Bone marrow (tissue), 2 donors: ENCODE measurements at regions not wholly inside any gene's neighbourhood (a gene's known extent, or its start where the extent isn't known, plus 50 kb on each side); places are given as distances from the start of the nearest gene placed in this dataset.

Experiments used
- DNase-seq, 2 donors: peaks; one replicate each; lab custom pipeline; 2025; lab: John Stamatoyannopoulos, UW

DNA sequence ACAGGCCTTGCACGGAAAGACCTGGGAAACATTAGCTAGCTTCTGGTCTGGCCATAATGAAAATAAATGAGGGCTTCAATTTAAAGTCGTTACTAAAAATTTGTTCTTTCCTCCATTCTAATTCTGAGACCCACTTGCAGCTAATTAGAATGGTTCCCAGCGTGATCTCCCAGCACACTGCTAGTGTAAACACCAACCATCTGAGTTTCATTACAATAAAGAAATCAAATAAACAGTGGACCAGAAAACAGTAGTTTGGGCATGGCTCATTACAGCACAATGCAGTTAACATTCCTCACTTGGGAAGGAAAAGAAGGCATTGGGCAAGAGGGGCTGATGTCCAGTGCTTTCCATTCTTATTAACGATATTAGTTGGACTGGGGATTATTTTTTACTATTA lies 410.9 kb upstream of the SOX9 start:
- DNase-seq: no peak

DNA sequence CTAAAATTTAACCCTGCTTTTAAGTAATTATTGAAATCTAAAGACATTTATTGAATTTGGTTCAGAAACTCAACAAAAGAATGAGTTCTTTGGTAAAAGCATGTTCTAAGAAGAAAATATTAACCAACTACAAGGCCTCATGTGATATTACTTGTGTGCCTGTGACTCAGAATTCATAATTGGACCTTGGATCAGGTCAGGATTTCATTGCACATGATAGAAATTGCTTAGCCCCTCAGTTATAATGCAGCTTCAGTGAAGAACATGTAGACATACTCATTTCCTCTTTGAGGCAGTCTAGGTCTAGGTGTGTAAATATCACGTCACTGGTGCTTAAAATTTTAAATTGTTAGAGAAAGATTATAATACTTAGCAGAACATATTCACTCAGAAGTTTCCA lies 410.0 kb upstream of the SOX9 start:
- no peak for DNase-seq

DNA sequence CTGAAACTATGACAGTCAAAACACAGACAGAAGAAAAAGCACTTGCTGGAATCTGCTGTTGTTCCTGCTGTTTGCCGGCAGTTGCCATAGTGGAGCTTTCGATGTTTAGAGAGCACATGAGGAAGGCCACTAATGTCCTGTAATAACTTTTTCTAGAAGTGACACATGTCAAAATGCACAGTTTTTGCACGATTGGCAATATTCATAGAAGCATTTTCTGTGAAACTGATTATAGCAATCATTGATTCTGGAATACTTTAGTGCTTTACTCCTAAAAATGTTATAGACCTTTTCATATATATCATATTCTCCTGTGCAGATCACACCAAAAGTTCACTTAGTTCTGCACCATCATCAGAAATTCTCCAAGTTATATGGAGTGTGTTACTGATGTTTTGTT lies 407.0 kb upstream of the SOX9 start:
- no peak for DNase-seq

DNA sequence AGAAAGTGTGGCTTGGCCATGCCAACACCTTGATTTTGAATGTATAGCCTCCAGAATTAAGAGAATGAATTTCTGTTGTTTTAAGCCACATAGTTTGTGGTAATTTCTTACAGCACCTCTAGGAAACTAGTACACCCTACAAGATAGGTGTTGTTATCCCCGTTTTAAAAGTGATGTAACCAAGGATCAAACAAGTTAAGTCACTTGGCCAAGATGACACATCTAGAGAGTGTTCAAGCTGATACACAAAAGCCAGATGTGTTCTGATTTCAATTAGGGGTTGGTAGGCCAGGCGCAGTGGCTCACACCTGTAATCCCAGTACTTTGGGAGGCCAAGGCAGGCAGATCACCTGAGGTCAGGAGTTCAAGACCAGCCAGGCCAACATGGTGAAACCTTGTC lies 396.5 kb upstream of the SOX9 start:
- DNase-seq: no peak

DNA sequence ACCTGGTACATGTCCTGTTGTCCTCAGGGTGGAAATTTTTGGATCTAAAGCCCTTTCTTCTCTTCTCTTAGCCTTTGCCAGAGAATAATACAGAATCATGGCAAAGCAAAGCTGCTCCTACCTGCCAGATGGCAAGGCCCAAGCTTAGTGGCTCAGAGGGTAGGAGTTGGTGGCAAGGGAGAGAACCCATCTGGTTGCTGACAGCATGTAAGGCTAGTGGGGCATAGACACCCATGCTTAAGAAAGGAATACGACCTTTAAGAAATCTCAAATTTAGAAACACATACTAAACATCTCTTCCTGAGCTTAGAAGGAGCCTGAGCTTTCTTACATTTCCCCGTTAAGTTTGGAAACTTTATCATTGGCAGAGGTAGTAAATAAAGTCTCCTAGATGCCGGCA lies 395.0 kb upstream of the SOX9 start:
- no peak for DNase-seq

DNA sequence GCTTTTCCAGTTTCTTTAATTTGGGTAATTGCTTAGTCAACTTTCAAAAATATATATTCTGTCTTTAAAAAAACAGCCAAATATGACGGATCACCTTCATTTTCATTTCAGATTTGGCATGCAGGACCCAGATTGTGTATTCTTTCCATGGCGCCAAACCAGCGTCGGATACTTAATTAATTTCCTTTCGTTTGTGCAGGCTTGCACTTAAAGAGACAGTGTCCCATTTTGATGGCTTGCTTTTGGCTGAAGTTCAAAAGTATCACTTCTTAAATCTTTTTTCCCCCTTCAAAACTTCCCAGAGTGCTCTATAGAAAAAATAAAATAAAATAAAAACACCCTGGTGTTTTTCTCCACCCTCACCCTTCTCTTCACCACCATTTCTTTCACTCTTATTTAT lies 394.5 kb upstream of the SOX9 start:
- DNase-seq: no peak

DNA sequence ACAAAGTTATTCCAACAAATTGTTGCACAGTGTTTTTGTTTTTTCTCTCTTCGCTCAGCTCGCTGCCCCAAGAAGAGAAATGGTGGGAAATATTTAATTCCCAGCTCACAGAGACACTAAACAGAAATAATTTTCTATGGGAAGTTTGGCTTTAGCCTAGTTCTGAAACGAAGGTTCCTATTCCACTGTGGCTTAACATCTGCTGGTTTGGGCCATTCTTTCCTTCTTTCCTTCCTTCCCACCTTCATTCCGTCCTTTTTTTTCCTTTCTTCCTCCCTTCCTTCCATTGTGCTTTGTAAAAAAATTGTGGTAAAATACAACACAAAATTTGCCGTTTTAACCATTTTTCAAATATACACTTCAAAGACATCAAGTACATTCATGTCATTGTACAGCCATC lies 393.5 kb upstream of the SOX9 start:
- DNase-seq: no peak

DNA sequence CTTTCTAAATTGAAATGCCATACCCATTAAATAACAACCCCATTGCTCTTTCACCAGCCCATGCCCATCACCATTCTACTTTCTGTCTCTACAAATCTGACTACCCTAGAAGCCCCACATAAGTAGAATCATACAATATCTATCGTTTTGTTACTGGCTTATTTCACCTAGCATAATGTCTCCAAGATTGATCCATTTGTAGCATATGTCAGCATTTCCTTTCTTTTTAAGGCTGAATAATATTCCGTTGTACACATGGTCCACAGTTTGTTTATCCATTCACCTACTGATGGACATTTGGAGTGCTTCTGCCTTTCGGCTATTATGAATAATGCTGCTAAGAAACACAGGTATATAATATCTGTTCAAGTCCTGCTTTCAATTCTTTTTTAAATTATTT lies 393.1 kb upstream of the SOX9 start:
- DNase-seq: no peak

DNA sequence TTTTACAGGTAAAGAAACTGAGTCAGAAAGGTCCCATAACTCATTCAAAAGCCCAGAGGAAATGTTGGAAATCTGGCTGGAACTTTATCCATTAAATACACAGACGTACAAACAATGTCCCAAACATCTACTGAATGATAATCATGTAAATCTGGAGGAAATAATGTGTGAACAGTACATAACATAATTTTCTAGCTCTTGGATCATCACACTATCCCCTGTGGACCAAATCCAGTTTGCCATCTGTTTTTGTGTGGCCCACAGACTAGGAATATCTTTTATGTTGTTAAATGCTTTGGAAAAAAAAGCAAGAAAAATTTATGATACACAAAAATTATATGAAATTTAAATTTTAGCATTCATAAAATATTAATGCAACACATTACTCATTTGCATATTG lies 389.9 kb upstream of the SOX9 start:
- no peak for DNase-seq

DNA sequence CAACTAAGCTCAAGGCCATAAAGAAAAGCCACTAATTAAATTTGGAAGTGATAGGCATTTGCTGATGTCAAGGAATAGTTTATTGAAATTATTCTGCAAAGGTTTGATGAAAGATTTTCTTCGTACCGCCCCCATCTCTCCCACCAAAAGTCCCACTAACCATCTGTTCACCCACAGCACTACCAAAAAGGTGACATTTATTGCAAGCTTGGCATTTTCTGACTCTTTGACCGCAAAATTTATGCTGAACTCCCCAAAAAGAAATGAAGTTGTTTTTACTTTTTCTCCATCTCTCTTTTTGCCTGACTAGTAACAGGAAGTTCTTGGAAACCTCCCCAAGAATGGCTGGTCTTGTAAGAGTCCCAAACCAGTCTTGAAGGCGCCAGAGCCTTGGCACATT lies 384.9 kb upstream of the SOX9 start:
- DNase-seq: no peak

DNA sequence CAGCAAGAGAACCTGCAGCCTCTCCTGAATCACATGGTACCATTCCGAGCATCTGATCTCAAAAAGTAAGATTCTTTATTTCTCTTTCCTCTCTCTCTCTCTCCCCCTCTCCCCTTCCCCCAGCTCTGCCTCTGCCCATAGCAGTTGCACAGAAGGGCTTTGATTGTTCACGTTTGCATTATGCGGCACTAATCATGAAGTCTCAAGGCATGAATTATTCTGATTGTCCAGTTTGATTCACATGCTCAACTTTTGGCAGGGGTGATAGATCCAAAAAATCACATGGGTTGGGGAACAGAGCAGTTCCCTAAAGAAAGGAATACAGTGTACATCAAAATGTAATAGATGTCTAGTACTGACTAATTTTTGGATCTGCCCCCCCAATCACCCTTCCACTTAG lies 380.0 kb upstream of the SOX9 start:
- no peak for DNase-seq

DNA sequence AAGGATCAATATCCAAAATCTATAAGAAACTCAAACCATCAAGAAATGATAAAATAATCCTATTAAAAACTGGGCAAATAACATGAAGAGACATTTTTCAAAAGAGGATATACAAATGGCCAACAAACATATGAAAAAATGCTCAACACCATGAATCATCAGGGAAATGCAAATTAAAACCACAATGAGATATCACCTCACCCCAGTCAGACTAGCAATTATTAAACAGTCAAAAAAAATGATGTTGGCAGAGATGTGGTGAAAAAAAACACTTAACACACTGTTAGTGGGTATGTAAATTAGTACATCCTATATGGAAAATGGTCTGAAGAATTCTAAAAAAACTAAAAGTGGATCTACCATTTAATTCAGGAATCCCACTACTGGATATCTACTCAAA lies 379.0 kb upstream of the SOX9 start:
- DNase-seq: no peak

DNA sequence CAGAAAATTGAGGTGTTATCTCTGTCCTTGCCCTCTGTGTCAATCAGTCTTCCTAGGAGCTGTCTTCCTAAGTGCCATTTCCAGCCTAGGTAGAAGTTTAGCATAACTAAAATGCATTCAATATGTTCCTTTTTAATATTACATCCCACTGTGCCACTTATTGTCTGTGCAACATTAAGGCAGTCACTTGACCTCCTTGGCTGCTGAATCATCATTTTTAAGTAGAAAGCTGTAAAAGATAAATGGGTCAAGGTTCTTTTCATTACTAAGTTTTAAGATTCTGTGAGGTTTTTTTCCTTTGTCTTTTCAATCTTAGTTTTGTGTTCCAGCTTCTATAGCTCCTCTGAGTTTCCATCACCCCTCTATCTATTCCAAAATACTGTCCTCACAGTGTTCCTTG lies 371.9 kb upstream of the SOX9 start:
- no peak for DNase-seq

DNA sequence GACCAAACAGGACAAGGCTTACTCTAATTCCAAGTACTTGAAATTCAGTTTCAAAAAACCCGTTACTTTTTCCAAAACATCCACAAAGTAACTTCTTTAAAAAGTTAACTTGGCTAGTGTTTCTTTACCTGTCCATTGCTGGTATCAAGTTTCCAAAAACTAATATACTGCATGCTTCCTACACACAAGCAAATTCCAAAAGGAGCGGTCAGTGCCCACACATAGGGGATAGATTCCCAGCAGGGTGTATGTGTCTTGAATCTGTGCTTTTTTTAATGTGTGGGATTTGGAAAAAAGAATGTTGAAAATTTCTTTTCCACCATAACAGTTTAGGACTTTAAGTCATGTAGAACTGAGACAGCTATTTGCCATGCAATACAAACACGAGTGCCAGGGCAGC lies 367.8 kb upstream of the SOX9 start:
- no peak for DNase-seq

DNA sequence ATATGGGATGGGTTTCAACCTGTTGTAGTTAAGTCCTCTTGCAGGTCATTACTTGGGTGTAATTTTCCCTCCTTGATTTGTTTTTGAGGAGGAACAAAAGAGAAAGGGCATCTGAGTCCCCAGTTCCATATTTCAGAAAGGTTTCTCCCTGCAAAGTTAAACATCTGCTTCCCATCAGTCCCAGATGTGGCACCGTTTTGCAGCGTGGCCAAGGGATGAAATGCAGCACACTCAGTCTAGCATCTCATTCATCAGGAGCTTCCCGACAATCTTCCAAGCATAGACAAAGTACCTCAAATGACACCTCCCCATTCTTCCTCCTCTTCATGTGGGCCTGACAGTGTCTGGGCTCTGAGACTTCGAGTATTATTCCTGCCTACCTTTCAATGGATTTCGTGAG lies 363.7 kb upstream of the SOX9 start:
- DNase-seq: no peak

DNA sequence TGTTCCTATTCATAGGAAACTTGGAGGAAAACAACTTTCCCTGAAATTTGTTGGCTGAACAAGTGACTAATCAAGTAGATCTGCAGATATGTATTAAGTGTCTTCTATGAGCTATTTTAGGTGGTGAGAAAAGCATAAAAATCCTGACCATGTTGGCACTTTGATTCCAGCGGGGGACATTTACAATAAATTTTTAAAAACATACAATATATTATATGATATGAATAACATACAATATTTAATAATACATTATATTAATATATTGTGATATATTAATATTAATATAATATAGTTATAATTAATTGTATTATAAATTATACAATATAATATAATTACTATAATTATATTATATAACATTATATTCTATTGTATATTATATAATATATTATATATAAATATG lies 362.9 kb upstream of the SOX9 start:
- DNase-seq: no peak

DNA sequence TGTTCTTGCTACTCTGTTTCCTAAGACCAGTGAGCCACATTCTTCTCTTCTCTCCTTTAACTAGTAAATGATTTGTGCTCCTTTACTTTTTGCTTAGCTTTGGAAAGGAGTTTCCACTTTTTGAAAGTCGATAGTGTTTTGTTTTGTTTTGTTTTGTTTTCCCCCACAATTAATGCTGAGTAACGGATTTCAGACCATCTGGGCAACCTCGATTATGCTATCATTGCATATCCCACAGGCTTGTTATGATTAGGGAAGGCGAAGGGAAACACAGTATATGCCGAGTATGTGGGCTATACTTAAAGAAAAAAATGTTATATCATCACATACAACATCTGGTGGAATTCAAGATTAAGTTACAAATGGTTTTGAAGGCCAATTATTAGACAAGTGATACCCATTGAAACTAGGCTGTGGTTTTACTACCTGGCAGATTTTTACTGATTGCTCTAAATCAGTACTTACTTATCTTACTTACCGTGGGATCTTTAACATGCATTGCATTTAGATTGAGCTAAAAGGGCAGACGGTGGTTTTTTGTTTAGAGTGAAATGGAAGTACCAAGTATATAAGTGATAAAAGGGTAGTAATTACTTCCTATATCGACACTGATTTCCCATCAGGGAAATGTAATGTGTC lies 361.3 kb upstream of the SOX9 start:
- DNase-seq: no peak

DNA sequence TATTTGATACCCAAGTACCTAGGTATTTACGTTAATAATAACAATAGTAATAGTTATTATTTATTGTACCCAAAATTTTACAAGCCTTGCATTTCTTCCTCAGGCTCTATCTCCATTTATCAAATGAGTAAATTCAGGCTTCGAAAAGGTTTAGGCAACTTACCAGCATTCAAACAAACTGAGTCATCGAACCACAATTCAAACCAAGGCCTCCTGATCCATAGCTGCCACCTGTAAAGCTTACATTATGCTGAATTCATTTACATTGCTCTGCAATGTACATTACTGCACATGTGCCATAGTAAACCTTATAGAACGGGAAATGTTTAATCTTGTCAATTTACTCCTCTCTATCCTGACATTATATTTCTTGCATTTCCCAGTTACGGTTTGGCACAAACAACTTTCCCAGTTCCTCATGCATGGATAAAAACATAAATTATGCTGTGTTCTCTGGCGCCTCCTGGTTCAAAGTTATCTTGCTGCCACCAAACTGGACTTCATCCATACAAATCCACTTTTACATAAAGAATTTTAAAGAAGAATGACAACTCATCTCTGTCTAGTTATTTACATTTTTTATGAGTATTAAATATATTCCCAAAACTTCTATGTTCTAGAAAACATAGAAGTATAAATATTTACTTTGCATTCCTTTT lies 360.6 kb upstream of the SOX9 start:
- DNase-seq: no peak

DNA sequence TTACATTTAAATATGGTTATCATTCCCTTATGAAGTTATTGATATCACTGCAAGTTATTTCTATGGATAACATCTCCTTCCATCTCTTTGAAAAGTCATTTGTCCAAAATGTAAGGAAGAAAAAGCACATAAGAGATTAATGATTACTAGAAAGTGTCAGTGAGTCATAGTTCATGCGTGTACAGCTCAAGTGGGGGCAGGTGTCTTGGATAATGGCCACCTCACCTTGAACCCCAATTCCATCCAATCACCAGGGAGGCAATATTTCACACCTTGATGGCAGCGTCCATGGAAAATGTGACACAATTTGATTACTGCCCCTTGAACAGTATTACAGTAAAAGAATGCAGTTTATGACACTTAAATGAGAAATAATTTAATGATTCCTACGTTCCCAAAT lies 358.3 kb upstream of the SOX9 start:
- no peak for DNase-seq

DNA sequence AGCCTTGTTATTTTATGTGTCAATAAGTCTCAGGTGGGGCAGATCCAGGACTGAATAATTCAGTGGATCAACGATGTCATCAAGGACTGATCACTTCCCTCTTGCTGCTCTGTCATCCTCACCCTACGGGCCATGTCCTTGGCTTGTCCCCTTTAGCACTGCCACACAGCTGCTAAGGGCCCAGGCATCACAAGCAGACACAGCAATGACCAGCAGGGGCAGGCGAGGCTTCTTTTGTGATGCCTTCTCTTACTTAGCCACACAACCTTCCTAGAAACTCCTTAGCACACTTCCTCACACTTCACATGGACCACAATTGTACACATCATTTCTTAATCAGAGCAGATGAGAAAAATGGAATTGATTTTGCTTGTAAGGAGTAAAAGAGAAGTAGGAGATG lies 356.3 kb upstream of the SOX9 start:
- DNase-seq: no peak

DNA sequence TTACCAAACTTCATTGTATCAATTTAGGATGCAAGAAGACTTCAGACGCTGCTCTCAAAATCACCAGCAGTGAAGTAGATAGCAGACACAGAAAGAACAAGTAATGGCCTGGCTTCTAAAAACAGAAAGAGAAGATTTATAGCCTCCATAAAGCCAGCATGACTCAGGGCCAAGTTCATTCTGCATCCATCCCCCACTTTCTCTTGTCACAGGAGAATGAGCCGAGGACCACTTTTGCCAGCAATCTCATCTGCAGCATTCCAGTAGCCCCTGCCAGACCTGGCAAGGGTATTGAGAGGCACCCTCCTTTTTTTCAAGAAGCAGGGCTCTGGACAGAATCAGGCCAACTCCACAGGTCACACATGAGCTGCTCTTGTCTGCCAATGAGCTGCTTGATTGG lies 355.4 kb upstream of the SOX9 start:
- DNase-seq: no peak

DNA sequence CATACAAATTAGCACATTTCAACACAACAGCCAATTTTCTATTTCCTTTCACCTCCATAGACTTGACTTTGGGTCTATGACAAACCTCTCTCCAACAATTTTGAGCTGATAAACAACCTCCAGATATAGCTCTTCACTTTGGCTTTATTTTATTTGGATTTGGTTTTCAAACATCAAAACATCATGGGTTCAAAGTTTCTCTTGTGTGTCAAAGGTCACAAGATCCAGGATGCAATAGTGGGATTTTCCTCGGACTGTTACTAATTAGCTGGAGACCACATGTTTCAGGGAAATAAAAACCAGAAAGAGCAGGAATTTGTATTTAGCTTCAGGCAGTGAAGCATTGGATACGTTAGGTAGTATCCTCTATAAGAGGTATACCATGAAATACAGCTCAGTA lies 351.0 kb upstream of the SOX9 start:
- DNase-seq: no peak

DNA sequence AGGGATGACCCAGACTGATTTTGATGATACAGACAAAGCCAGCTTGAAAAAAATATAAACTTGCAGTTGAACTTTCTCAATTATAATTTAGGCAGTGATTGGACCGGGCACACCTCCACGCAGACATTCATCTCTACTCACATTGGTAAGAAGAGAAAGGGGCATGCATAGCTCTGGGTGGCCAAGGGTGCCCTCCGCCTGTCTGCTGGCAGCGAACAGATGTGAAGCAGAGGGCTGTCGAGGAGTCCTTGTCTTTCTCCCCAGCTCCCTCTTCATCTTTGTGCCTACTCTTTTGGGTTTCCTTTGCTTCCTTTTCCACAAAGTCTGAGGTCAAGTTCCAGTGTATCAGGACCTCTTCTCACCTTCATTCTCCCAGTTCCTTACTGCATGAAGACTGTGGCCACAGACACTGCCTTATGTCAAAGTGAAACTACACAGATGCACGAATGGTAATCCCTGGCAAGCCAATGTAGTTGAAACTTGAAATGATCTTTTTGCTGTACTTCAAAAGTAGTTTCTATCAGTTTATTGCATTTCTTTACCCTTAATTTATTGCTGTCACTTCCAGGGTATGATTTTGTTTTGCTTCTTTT lies 343.7 kb upstream of the SOX9 start:
- DNase-seq: no peak

DNA sequence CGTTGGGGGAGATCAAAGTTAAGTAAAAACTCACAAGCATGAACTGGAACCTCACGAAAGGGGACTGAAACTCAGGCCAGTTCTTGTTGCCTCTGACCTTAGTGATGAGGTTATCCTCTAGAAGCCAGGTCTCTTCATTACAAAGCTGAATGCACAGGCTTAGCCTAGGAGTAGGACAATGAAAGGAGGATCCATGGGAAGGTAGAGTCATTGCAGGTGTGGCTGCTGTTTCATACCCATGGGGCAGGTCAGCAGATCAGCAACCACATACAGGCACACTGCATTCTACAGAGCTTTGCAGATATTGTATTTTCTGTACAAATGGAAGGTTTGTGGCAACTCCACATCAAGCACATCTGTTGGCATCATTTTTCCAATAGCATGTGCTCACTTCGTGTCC lies 341.3 kb upstream of the SOX9 start:
- no peak for DNase-seq
